ENCODE measurements at regions not wholly inside any gene's neighbourhood (a gene's known extent, or its start where the extent isn't known, plus 50 kb on each side); places are given as distances from the start of the nearest gene placed in this dataset.

DNA sequence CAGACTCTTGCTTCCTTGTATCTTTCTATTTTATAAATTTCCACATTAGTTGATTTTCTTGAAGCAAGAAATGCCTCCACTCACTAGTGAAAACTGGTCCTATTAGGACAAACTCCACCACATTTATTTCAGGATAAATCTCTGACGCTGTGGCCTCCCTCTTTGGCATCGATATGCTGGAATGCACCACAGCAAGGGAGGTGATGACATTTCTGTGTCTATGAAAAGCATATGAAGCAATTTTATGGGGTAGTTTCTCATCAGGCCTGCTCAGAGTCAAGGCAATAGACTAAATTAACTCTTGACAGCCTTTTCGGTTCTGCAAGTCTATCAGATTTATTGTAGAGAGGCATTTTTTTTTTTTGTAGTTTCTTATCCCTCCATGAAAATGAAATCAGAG lies 304.4 kb downstream of the ZEB1 start:
- no peak for TF ChIP-seq REST (IDR thresholded peaks at IDR 0.05; ENCODE audit: unreplicated experiment)
- TF ChIP-seq CTCF (conservative IDR thresholded peaks at IDR 0.05; ENCODE audit: low read depth in 2 of 2), result no peak
- TF ChIP-seq EZH2phosphoT487 (IDR thresholded peaks at IDR 0.05; ENCODE audit: unreplicated experiment), result no peak
- no peak for TF ChIP-seq POLR2AphosphoS5 (IDR thresholded peaks at IDR 0.05; ENCODE audit: low read depth)
- no peak for TF ChIP-seq ZNF114 (CRISPR knock-in tag; IDR thresholded peaks at IDR 0.05)
- TF ChIP-seq EZH2 (IDR thresholded peaks at IDR 0.05; ENCODE audit: low read depth, unreplicated experiment), result no peak
- TF ChIP-seq CREB1 (CRISPR knock-in tag; IDR thresholded peaks at IDR 0.05; ENCODE audit: low read depth), result no peak

Data from GM23338 (cell line).